WTC11 (cell line): ENCODE measurements at regions not wholly inside any gene's neighbourhood (a gene's known extent, or its start where the extent isn't known, plus 50 kb on each side); places are given as distances from the start of the nearest gene placed in this dataset.

Experiments used
- ATAC-seq: fragments of 200-7000 bp; cut with Tn5 transposase; 2 replicates; pipeline ENCODE4 v1.10.0; 2021; ENCODE audit warnings: mild to moderate bottlenecking, moderate library complexity
- CTCF ChIA-PET: fragments of 300-600 bp; sonication (Branson Sonifier 250); formaldehyde crosslinking; loops from one replicate; lab custom pipeline; 2021; ENCODE audit warnings: antibody characterized with exemption; lab: Charles Lee
- POLR2A ChIA-PET: fragments of 350-600 bp; sonication (Branson Sonifier 250); formaldehyde crosslinking; loops from one replicate; lab custom pipeline; 2021; ENCODE audit warnings: antibody characterized with exemption; lab: Charles Lee
- DNase-seq: peaks from one replicate; pipeline ENCODE4 v3.0.0; 2021; ENCODE audit warnings: low spot score
- H3K27ac Mint-ChIP-seq: 2 replicates; pipeline ENCODE4 v1.8.0; 2021; ENCODE audit warnings: mixed read lengths
- H3K27me3 Mint-ChIP-seq: 2 replicates; pipeline ENCODE4 v1.8.0; 2021; ENCODE audit warnings: low read depth, mild to moderate bottlenecking, moderate library complexity, mixed read lengths
- H3K36me3 Mint-ChIP-seq: 2 replicates; pipeline ENCODE4 v1.8.0; 2021; ENCODE audit warnings: mixed read lengths
- H3K4me1 Mint-ChIP-seq: 2 replicates; pipeline ENCODE4 v1.8.0; 2022; ENCODE audit warnings: mixed read lengths
- H3K4me3 Mint-ChIP-seq: 2 replicates; pipeline ENCODE4 v1.8.0; 2021; ENCODE audit warnings: mild to moderate bottlenecking, moderate library complexity, mixed read lengths
- H3K9me3 Mint-ChIP-seq: 2 replicates; pipeline ENCODE4 v1.8.0; 2021; ENCODE audit warnings: mixed read lengths
- ESRRA ChIP-seq: sonication (generic); formaldehyde crosslinking; IDR thresholded peaks from 2 replicates; pipeline ENCODE4 v1.8.1; 2022; ENCODE audit warnings: mild to moderate bottlenecking, missing genetic modification reagents, borderline replicate concordance
- FOXK1 ChIP-seq: sonication (generic); formaldehyde crosslinking; IDR thresholded peaks from 2 replicates; pipeline ENCODE4 v1.8.0; 2022; ENCODE audit warnings: mild to moderate bottlenecking, moderate library complexity, missing genetic modification reagents
- GRHL2 ChIP-seq: fragments of 250-450 bp; sonication (Bioruptor Pico); IDR thresholded peaks from 2 replicates; pipeline ENCODE4 v1.8.0; 2022; ENCODE audit warnings: mild to moderate bottlenecking, moderate library complexity; ENCODE audit not compliant: insufficient replicate concordance, severe bottlenecking
- KAT7 ChIP-seq: sonication (generic); formaldehyde crosslinking; IDR thresholded peaks from 2 replicates; pipeline ENCODE4 v1.8.1; 2023; ENCODE audit warnings: missing genetic modification reagents, mild to moderate bottlenecking, borderline replicate concordance
- MYBL2 ChIP-seq: sonication (generic); formaldehyde crosslinking; IDR thresholded peaks from 2 replicates; pipeline ENCODE4 v1.8.1; 2023; ENCODE audit warnings: mild to moderate bottlenecking, moderate library complexity, missing genetic modification reagents
- TEAD1 ChIP-seq: sonication (generic); formaldehyde crosslinking; IDR thresholded peaks from 2 replicates; pipeline ENCODE4 v1.8.0; 2022; ENCODE audit warnings: mild to moderate bottlenecking, missing genetic modification reagents
- ZBTB21 ChIP-seq: sonication (generic); formaldehyde crosslinking; IDR thresholded peaks from 2 replicates; pipeline ENCODE4 v1.8.1; 2023; ENCODE audit warnings: mild to moderate bottlenecking, missing genetic modification reagents, borderline replicate concordance
- ZNF138 ChIP-seq: sonication (generic); formaldehyde crosslinking; conservative IDR thresholded peaks from 2 replicates; pipeline ENCODE4 v1.8.1; 2022; ENCODE audit warnings: mild to moderate bottlenecking, moderate library complexity, missing genetic modification reagents
- ZNF317 ChIP-seq: sonication (generic); formaldehyde crosslinking; IDR thresholded peaks from 2 replicates; pipeline ENCODE4 v1.8.1; 2023; ENCODE audit warnings: low read depth, mild to moderate bottlenecking, moderate library complexity, missing genetic modification reagents, borderline replicate concordance
- TF ChIP-seq, protein P1 (sequence below): fragments of 250-450 bp; sonication (Bioruptor Pico); IDR thresholded peaks from 2 replicates; pipeline ENCODE4 v1.8.0; 2021; ENCODE audit warnings: mild to moderate bottlenecking
- TF ChIP-seq, protein P2 (sequence below): sonication (generic); formaldehyde crosslinking; IDR thresholded peaks from 2 replicates; pipeline ENCODE4 v1.8.0; 2022; ENCODE audit warnings: mild to moderate bottlenecking, missing genetic modification reagents
- TF ChIP-seq, protein P3 (sequence below): fragments of 200-600 bp; IDR thresholded peaks from 2 replicates; pipeline ENCODE4 v1.8.0; 2022; ENCODE audit warnings: antibody characterized with exemption
- TF ChIP-seq, protein P4 (sequence below): fragments of 250-450 bp; sonication (Bioruptor Pico); IDR thresholded peaks from 2 replicates; pipeline ENCODE4 v1.9.0; 2021; ENCODE audit warnings: mild to moderate bottlenecking
- TF ChIP-seq, protein P5 (sequence below): sonication (generic); formaldehyde crosslinking; IDR thresholded peaks from 2 replicates; pipeline ENCODE4 v1.8.0; 2023; ENCODE audit warnings: missing genetic modification reagents
- TF ChIP-seq, protein P6 (sequence below): sonication (generic); formaldehyde crosslinking; conservative IDR thresholded peaks from 2 replicates; pipeline ENCODE4 v1.8.1; 2022; ENCODE audit warnings: mild to moderate bottlenecking, missing genetic modification reagents
- TF ChIP-seq, protein P7 (sequence below): sonication (generic); formaldehyde crosslinking; IDR thresholded peaks from 2 replicates; pipeline ENCODE4 v1.8.1; 2022; ENCODE audit warnings: low read depth, mild to moderate bottlenecking, moderate library complexity, missing genetic modification reagents, borderline replicate concordance
- TF ChIP-seq, protein P8 (sequence below): sonication (generic); formaldehyde crosslinking; IDR thresholded peaks from 2 replicates; pipeline ENCODE4 v1.8.1; 2022; ENCODE audit warnings: missing genetic modification reagents, borderline replicate concordance

DNA sequence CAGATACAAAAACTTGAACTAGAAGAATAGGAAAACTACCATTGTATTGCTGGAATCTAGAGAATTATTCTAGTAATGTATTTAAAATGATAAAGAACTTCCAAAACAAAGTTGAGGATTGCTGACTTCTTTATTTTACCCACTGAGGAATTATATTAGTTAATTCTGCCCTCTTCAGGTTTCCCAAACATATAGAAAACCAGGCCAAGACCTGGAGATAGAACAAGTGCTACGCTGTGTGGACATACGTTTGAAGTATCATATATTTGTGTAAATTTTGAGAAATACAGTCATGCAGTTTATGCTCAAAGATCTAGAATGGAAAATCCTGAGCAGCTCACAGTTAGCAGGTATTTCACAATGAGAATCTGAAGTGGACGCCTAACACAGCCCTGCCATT lies 162.3 kb upstream of the CYLC2 start:
- POLR2A ChIA-PET: interaction anchor here (0.6 kb wide), 1 partner anchor 22 kb away, joined by 3 read pairs; no protein-coding TSS in a partner anchor

More for the DNA sequence above, 162.3 kb upstream of the CYLC2 start:
- no peaks in the 10 kb centered on the region for H3K9me3 Mint-ChIP-seq
- DNase-seq: no peak
- H3K27ac Mint-ChIP-seq: no peak overlapping the region
- H3K4me1 Mint-ChIP-seq: no peaks in the 10 kb centered on the region
- no peak overlapping the region for H3K4me3 Mint-ChIP-seq
- TF ChIP-seq, protein P1, sequence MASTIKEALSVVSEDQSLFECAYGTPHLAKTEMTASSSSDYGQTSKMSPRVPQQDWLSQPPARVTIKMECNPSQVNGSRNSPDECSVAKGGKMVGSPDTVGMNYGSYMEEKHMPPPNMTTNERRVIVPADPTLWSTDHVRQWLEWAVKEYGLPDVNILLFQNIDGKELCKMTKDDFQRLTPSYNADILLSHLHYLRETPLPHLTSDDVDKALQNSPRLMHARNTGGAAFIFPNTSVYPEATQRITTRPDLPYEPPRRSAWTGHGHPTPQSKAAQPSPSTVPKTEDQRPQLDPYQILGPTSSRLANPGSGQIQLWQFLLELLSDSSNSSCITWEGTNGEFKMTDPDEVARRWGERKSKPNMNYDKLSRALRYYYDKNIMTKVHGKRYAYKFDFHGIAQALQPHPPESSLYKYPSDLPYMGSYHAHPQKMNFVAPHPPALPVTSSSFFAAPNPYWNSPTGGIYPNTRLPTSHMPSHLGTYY (CRISPR knock-in tag): no peak
- TF ChIP-seq, protein P2, sequence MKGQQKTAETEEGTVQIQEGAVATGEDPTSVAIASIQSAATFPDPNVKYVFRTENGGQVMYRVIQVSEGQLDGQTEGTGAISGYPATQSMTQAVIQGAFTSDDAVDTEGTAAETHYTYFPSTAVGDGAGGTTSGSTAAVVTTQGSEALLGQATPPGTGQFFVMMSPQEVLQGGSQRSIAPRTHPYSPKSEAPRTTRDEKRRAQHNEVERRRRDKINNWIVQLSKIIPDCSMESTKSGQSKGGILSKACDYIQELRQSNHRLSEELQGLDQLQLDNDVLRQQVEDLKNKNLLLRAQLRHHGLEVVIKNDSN (CRISPR knock-in tag): no peak
- TF ChIP-seq, protein P3, sequence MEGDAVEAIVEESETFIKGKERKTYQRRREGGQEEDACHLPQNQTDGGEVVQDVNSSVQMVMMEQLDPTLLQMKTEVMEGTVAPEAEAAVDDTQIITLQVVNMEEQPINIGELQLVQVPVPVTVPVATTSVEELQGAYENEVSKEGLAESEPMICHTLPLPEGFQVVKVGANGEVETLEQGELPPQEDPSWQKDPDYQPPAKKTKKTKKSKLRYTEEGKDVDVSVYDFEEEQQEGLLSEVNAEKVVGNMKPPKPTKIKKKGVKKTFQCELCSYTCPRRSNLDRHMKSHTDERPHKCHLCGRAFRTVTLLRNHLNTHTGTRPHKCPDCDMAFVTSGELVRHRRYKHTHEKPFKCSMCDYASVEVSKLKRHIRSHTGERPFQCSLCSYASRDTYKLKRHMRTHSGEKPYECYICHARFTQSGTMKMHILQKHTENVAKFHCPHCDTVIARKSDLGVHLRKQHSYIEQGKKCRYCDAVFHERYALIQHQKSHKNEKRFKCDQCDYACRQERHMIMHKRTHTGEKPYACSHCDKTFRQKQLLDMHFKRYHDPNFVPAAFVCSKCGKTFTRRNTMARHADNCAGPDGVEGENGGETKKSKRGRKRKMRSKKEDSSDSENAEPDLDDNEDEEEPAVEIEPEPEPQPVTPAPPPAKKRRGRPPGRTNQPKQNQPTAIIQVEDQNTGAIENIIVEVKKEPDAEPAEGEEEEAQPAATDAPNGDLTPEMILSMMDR: no peak
- TF ChIP-seq ZNF317 (CRISPR knock-in tag) (no peak), ZNF138 (CRISPR knock-in tag) (no peak), KAT7 (CRISPR knock-in tag) (no peak), GRHL2 (no peak), ZBTB21 (CRISPR knock-in tag) (no peak), MYBL2 (CRISPR knock-in tag) (no peak), ESRRA (CRISPR knock-in tag) (no peak), FOXK1 (CRISPR knock-in tag) (no peak), TEAD1 (CRISPR knock-in tag) (no peak)
- TF ChIP-seq, protein P4, sequence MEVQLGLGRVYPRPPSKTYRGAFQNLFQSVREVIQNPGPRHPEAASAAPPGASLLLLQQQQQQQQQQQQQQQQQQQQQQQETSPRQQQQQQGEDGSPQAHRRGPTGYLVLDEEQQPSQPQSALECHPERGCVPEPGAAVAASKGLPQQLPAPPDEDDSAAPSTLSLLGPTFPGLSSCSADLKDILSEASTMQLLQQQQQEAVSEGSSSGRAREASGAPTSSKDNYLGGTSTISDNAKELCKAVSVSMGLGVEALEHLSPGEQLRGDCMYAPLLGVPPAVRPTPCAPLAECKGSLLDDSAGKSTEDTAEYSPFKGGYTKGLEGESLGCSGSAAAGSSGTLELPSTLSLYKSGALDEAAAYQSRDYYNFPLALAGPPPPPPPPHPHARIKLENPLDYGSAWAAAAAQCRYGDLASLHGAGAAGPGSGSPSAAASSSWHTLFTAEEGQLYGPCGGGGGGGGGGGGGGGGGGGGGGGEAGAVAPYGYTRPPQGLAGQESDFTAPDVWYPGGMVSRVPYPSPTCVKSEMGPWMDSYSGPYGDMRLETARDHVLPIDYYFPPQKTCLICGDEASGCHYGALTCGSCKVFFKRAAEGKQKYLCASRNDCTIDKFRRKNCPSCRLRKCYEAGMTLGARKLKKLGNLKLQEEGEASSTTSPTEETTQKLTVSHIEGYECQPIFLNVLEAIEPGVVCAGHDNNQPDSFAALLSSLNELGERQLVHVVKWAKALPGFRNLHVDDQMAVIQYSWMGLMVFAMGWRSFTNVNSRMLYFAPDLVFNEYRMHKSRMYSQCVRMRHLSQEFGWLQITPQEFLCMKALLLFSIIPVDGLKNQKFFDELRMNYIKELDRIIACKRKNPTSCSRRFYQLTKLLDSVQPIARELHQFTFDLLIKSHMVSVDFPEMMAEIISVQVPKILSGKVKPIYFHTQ (CRISPR knock-in tag): no peak
- TF ChIP-seq, protein P5, sequence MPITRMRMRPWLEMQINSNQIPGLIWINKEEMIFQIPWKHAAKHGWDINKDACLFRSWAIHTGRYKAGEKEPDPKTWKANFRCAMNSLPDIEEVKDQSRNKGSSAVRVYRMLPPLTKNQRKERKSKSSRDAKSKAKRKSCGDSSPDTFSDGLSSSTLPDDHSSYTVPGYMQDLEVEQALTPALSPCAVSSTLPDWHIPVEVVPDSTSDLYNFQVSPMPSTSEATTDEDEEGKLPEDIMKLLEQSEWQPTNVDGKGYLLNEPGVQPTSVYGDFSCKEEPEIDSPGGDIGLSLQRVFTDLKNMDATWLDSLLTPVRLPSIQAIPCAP (CRISPR knock-in tag): no peak
- TF ChIP-seq, protein P6, sequence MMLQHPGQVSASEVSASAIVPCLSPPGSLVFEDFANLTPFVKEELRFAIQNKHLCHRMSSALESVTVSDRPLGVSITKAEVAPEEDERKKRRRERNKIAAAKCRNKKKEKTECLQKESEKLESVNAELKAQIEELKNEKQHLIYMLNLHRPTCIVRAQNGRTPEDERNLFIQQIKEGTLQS (CRISPR knock-in tag): no peak
- TF ChIP-seq, protein P7, sequence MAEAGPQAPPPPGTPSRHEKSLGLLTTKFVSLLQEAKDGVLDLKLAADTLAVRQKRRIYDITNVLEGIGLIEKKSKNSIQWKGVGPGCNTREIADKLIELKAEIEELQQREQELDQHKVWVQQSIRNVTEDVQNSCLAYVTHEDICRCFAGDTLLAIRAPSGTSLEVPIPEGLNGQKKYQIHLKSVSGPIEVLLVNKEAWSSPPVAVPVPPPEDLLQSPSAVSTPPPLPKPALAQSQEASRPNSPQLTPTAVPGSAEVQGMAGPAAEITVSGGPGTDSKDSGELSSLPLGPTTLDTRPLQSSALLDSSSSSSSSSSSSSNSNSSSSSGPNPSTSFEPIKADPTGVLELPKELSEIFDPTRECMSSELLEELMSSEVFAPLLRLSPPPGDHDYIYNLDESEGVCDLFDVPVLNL (CRISPR knock-in tag): no peak
- TF ChIP-seq, protein P8, sequence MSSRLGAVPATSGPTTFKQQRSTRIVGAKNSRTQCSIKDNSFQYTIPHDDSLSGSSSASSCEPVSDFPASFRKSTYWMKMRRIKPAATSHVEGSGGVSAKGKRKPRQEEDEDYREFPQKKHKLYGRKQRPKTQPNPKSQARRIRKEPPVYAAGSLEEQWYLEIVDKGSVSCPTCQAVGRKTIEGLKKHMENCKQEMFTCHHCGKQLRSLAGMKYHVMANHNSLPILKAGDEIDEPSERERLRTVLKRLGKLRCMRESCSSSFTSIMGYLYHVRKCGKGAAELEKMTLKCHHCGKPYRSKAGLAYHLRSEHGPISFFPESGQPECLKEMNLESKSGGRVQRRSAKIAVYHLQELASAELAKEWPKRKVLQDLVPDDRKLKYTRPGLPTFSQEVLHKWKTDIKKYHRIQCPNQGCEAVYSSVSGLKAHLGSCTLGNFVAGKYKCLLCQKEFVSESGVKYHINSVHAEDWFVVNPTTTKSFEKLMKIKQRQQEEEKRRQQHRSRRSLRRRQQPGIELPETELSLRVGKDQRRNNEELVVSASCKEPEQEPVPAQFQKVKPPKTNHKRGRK: no peak
- TF ChIP-seq, all 79 proteins: peak for 0
- Mint-ChIP-seq H3K27me3 (no peaks in the 10 kb centered on the region), H3K36me3 (no peaks in the 10 kb centered on the region)
- CTCF ChIA-PET: no interaction called here
- no peak for ATAC-seq
